GM12878 (cell line): ENCODE measurements at regions not wholly inside any gene's neighbourhood (a gene's known extent, or its start where the extent isn't known, plus 50 kb on each side); places are given as distances from the start of the nearest gene placed in this dataset.

Experiments
- ATAC-seq: fragments of 200-7000 bp; cut with Tn5 transposase; 3 replicates; pipeline ENCODE4 v1.9.1; 2020; ENCODE audit warnings: mild to moderate bottlenecking, moderate library complexity
- BruUV-seq: library from RNA; stranded (reverse); fragments of 400-500 nt; replicated peaks from 2 replicates; lab custom pipeline; 2021; lab: Mats Ljungman, UMichigan
- CTCF ChIA-PET: fragments of 300-600 bp; sonication (Branson Sonifier 250); formaldehyde crosslinking; extraction: SDS; loops from one replicate; lab custom pipeline; 2021; ENCODE audit warnings: inconsistent platforms; lab: Yijun Ruan, JAX
- POLR2A ChIA-PET: fragments of 350-600 bp; formaldehyde crosslinking; extraction: SDS; loops from one replicate; lab custom pipeline; 2021; ENCODE audit warnings: inconsistent platforms; lab: Charles Lee
- RAD21 ChIA-PET: fragments of 300-600 bp; sonication (Branson Sonifier 250); formaldehyde crosslinking; loops from one replicate; lab custom pipeline; 2023; ENCODE audit warnings: antibody characterized with exemption; ENCODE audit not compliant: unreplicated experiment; lab: Charles Lee
- SMC1A ChIA-PET: fragments of 300-600 bp; sonication (Branson Sonifier 250); formaldehyde crosslinking; loops from one replicate; lab custom pipeline; 2023; ENCODE audit not compliant: unreplicated experiment, uncharacterized antibody; lab: Charles Lee
- DNase-seq: peaks from one replicate; pipeline ENCODE4 v3.0.0-alpha.2; 2011; ENCODE audit warnings: low read depth, low spot score
- FAIRE-seq: peaks from 3 replicates; lab custom pipeline; 2011; peaks lifted over from hg19 to GRCh38; lab: Jason Lieb, UNC
- H2AFZ ChIP-seq: 2 replicates; pipeline ENCODE4 v1.6.0; 2011; ENCODE audit warnings: low read depth, low read length, control low read depth; ENCODE audit not compliant: control insufficient read depth
- H3K27ac ChIP-seq: 2 replicates; pipeline ENCODE4 v1.5.1; 2011; ENCODE audit warnings: control low read depth; ENCODE audit not compliant: control insufficient read depth, insufficient read depth
- H3K27me3 ChIP-seq, 2 experiments: replicated peaks in 1 of 2; 2 replicates each; pipeline versions ENCODE4 v1.6.0 to v1.6.1; 2011; ENCODE audit warnings: low read length in 1 of 2; ENCODE audit not compliant: control insufficient read depth in 2 of 2, insufficient read depth in 2 of 2
- H3K36me3 ChIP-seq, 2 experiments: 2 replicates each; pipeline ENCODE4 v1.5.1; 2011; ENCODE audit warnings: low read length in 1 of 2; ENCODE audit not compliant: control insufficient read depth in 2 of 2, insufficient read depth in 2 of 2
- H3K4me1 ChIP-seq: 2 replicates; pipeline ENCODE4 v1.6.1; 2011; ENCODE audit warnings: mild to moderate bottlenecking, low read length, moderate library complexity, mixed read lengths; ENCODE audit not compliant: control insufficient read depth, insufficient read depth
- H3K4me2 ChIP-seq: 2 replicates; pipeline ENCODE4 v1.6.0; 2011; ENCODE audit warnings: control low read depth; ENCODE audit not compliant: control insufficient read depth, insufficient read depth
- H3K4me3 ChIP-seq: fragments of 200-600 bp; sonication (generic); 2 replicates; pipeline ENCODE4 v1.5.1; 2016
- H3K79me2 ChIP-seq: 2 replicates; pipeline ENCODE4 v1.6.0; 2011; ENCODE audit warnings: low read length; ENCODE audit not compliant: control insufficient read depth, insufficient read depth
- H3K9ac ChIP-seq: 2 replicates; pipeline ENCODE4 v1.8.0; 2011; ENCODE audit warnings: low read length, control low read depth, mixed read lengths; ENCODE audit not compliant: control insufficient read depth, insufficient read depth
- H3K9me3 ChIP-seq: replicated peaks from 3 replicates; pipeline ENCODE4 v1.5.1; 2011; ENCODE audit warnings: mild to moderate bottlenecking, low read length; ENCODE audit not compliant: control insufficient read depth, insufficient read depth
- H4K20me1 ChIP-seq: 2 replicates; pipeline ENCODE4 v1.6.0; 2011; ENCODE audit not compliant: control insufficient read depth, insufficient read depth
- EED ChIP-seq: sonication (generic); IDR thresholded peaks from 2 replicates; pipeline ENCODE4 v1.6.1; 2016; ENCODE audit warnings: antibody characterized with exemption, low read depth
- ETV6 ChIP-seq, 2 experiments: fragments of 450-650 bp in 1 of 2; IDR thresholded peaks in 1 of 2; conservative IDR thresholded peaks in 1 of 2; 2 replicates each; pipeline ENCODE4 v1.6.1; 2014; ENCODE audit warnings: antibody characterized with exemption in 1 of 2, borderline replicate concordance in 1 of 2, low read depth in 1 of 2, mild to moderate bottlenecking in 1 of 2, moderate library complexity in 1 of 2
- HCFC1 ChIP-seq: fragments of 150-350 bp; IDR thresholded peaks from 2 replicates; pipeline ENCODE4 v1.6.1; 2014; ENCODE audit warnings: low read length
- IKZF1 ChIP-seq: fragments of 450-650 bp; conservative IDR thresholded peaks from 2 replicates; pipeline ENCODE4 v1.6.1; 2017; ENCODE audit warnings: antibody characterized with exemption, mild to moderate bottlenecking
- IKZF2 ChIP-seq, 2 experiments: fragments of 450-650 bp; IDR thresholded peaks; 2 replicates each; pipeline ENCODE4 v1.6.1; 2017; ENCODE audit warnings: mild to moderate bottlenecking in 2 of 2, moderate library complexity in 2 of 2
- NFIC ChIP-seq: IDR thresholded peaks from 2 replicates; pipeline ENCODE4 v1.6.1; 2012; ENCODE audit warnings: low read depth, mild to moderate bottlenecking, inconsistent platforms, low read length, moderate library complexity
- NR2F1 ChIP-seq: fragments of 450-650 bp; conservative IDR thresholded peaks from 2 replicates; pipeline ENCODE4 v1.6.1; 2017; ENCODE audit warnings: mild to moderate bottlenecking
- RAD51 ChIP-seq: fragments of 450-650 bp; IDR thresholded peaks from 2 replicates; pipeline ENCODE4 v1.6.1; 2016; ENCODE audit warnings: moderate library complexity, mild to moderate bottlenecking, inconsistent platforms
- RUNX3 ChIP-seq: IDR thresholded peaks from 2 replicates; pipeline ENCODE4 v1.6.1; 2012; ENCODE audit warnings: low read length, inconsistent platforms
- SMARCA5 ChIP-seq: fragments of 450-650 bp; IDR thresholded peaks from 2 replicates; pipeline ENCODE4 v1.6.1; 2017; ENCODE audit warnings: mild to moderate bottlenecking
- SRF ChIP-seq, 2 experiments: IDR thresholded peaks; 2 replicates each; pipeline ENCODE4 v1.6.1; 2011; ENCODE audit warnings: low read depth in 2 of 2, low read length in 2 of 2, mild to moderate bottlenecking in 1 of 2, moderate library complexity in 1 of 2
- YBX1 ChIP-seq: fragments of 450-650 bp; IDR thresholded peaks from 2 replicates; pipeline ENCODE4 v1.6.1; 2016; ENCODE audit warnings: antibody characterized with exemption
- YY1 ChIP-seq: IDR thresholded peaks from 2 replicates; pipeline ENCODE4 v1.6.1; 2011; ENCODE audit warnings: low read depth, mild to moderate bottlenecking, low read length
- WGBS: methylation state at CpG from one replicate; pipeline ENCODE4 v1.1.6; 2016; ENCODE audit warnings: low lambda C conversion rate; ENCODE audit not compliant: insufficient replicate concordance, insufficient coverage; ENCODE audit errors: missing lambda C conversion rate; 5-methylcytosine and 5-hydroxymethylcytosine counted together
- in situ Hi-C: fragments of 300-500 bp; cut with MboI; formaldehyde crosslinking; loops from 9 replicates; pipeline ENCODE4 v1.14.3; 2018; ENCODE audit warnings: mixed read lengths
- intact Hi-C: fragments of 100-400 bp; cut with micrococcal nuclease; formaldehyde crosslinking; loops from one replicate; pipeline ENCODE4 v1.14.2; 2022; ENCODE audit not compliant: unreplicated experiment
- TF ChIP-seq, protein P1 (sequence below): IDR thresholded peaks from 2 replicates; pipeline ENCODE4 v1.6.1; 2011; ENCODE audit warnings: mild to moderate bottlenecking, low read depth, low read length, moderate library complexity; ENCODE audit not compliant: insufficient replicate concordance
- TF ChIP-seq, protein P2 (sequence below): fragments of 450-650 bp; IDR thresholded peaks from 2 replicates; pipeline ENCODE4 v1.6.1; 2016; ENCODE audit warnings: mild to moderate bottlenecking
- TF ChIP-seq, protein P3 (sequence below): IDR thresholded peaks from 2 replicates; pipeline ENCODE4 v1.6.1; 2012; ENCODE audit warnings: low read length, inconsistent platforms

DNA sequence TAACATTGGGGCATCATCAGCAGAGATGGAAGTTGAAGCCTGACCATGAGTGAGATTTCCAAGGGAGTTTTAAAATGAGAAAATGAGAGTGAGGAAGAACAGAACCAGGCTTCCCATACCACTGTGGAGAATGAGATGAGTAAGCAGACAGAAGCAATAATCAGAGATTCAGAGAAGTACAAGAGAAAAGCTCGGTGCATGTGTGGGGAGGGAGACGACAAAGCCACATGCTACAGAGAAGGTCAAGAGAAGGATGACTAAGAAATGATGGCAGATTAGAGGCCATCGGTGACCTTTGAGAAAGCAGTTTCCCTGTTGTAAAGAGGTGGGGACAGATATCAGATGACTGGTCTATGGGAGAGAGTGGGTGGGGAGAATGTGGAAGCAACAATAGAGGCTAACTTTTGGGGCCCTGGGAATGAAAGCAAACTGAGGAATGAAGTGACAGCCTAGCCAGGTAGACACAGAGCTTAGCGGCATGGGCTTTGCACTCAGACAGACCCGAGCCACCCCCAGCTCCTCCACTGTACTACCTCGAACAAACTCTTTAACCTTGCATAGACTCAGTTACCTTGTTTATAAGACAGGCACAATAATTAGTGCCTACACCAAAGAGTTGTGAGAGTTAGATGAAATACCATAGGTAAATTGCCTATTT, 207.7 kb downstream of the PIK3R1 start:
- in situ Hi-C loops: no loop called here
- ChIA-PET SMC1A (interaction anchor here (0.6 to 1.9 kb wide), 7 partner anchors 10 to 136 kb away, joined by 3 to 9 read pairs (median 4); no protein-coding TSS in a partner anchor), CTCF (interaction anchor here (1.1 to 1.3 kb wide), 3 partner anchors 10 to 15 kb away, joined by 3 to 4 read pairs (median 3); no protein-coding TSS in a partner anchor), RAD21 (interaction anchor here (1.0 to 2.4 kb wide), 5 partner anchors 11 to 137 kb away, joined by 3 to 9 read pairs (median 3); no protein-coding TSS in a partner anchor), POLR2A (interaction anchor here (1.1 kb wide), 1 partner anchor 11 kb away, joined by 3 read pairs; no protein-coding TSS in a partner anchor)
- H3K4me2 ChIP-seq: no peak overlapping the region
- H3K4me1 ChIP-seq: peaks cover 20% of the 10 kb centered on the region
- no TSS peak for BruUV-seq
- no peak overlapping the region for H3K27ac ChIP-seq
- H3K36me3 ChIP-seq: no peaks in the 10 kb centered on the region
- no peak overlapping the region for H3K4me3 ChIP-seq
- no peaks in the 10 kb centered on the region for H3K27me3 ChIP-seq
- no peaks in the 10 kb centered on the region for H4K20me1 ChIP-seq
- peak; percentile 60 for ATAC-seq
- DNase-seq: no peak
- no peaks in the 10 kb centered on the region for H3K9me3 ChIP-seq
- H3K9ac ChIP-seq: no peak overlapping the region
- no peak for FAIRE-seq
- H2AFZ ChIP-seq: no peak overlapping the region
- H3K79me2 ChIP-seq: no peaks in the 10 kb centered on the region
- intact Hi-C loops: no loop called here
- WGBS: 47% methylated on average over 6 of the region's 6 CpGs
- TF ChIP-seq SRF (IDR thresholded peaks at IDR 0.05; ENCODE audit: low read depth in 2 of 2, low read length in 2 of 2): 0 out of 4 replicates have a peak, but pooled peaks of 1 of the 2 experiments have one; percentile 36
- TF ChIP-seq YY1: 0 out of 2 replicates have a peak, but pooled peaks have one; percentile 39
- TF ChIP-seq NR2F1: peak; percentile 46
- TF ChIP-seq, protein P1, sequence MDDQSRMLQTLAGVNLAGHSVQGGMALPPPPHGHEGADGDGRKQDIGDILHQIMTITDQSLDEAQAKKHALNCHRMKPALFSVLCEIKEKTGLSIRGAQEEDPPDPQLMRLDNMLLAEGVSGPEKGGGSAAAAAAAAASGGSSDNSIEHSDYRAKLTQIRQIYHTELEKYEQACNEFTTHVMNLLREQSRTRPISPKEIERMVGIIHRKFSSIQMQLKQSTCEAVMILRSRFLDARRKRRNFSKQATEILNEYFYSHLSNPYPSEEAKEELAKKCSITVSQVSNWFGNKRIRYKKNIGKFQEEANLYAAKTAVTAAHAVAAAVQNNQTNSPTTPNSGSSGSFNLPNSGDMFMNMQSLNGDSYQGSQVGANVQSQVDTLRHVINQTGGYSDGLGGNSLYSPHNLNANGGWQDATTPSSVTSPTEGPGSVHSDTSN: no peak
- TF ChIP-seq SMARCA5: no peak
- TF ChIP-seq YBX1: no peak
- peak in 1 of 2 experiments; percentile 52; a peak in 1 of 4 replicates for TF ChIP-seq ETV6 (conservative IDR thresholded peaks at IDR 0.05 in 1 of 2, IDR thresholded peaks at IDR 0.05 in 1 of 2; ENCODE audit: borderline replicate concordance in 1 of 2, low read depth in 1 of 2)
- TF ChIP-seq IKZF1: 0 out of 2 replicates have a peak, but pooled peaks have one; percentile 12
- TF ChIP-seq, protein P2, sequence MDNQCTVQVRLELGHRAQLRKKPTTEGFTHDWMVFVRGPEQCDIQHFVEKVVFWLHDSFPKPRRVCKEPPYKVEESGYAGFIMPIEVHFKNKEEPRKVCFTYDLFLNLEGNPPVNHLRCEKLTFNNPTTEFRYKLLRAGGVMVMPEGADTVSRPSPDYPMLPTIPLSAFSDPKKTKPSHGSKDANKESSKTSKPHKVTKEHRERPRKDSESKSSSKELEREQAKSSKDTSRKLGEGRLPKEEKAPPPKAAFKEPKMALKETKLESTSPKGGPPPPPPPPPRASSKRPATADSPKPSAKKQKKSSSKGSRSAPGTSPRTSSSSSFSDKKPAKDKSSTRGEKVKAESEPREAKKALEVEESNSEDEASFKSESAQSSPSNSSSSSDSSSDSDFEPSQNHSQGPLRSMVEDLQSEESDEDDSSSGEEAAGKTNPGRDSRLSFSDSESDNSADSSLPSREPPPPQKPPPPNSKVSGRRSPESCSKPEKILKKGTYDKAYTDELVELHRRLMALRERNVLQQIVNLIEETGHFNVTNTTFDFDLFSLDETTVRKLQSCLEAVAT: peak; percentile 86
- no peak for TF ChIP-seq RAD51
- TF ChIP-seq RUNX3: peak; percentile 63
- TF ChIP-seq, protein P3, sequence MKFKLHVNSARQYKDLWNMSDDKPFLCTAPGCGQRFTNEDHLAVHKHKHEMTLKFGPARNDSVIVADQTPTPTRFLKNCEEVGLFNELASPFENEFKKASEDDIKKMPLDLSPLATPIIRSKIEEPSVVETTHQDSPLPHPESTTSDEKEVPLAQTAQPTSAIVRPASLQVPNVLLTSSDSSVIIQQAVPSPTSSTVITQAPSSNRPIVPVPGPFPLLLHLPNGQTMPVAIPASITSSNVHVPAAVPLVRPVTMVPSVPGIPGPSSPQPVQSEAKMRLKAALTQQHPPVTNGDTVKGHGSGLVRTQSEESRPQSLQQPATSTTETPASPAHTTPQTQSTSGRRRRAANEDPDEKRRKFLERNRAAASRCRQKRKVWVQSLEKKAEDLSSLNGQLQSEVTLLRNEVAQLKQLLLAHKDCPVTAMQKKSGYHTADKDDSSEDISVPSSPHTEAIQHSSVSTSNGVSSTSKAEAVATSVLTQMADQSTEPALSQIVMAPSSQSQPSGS: 0 out of 2 replicates have a peak, but pooled peaks have one; percentile 46
- peak; percentile 50 for TF ChIP-seq EED
- TF ChIP-seq HCFC1: no peak
- peak; percentile 39; the same call in 1 of the 2 replicates for TF ChIP-seq NFIC
- peak; percentile 17 to 44; a peak in 2 of 4 replicates for TF ChIP-seq IKZF2 (IDR thresholded peaks at IDR 0.05)
